K562 (cell line): ENCODE measurements at regions not wholly inside any gene's neighbourhood (a gene's known extent, or its start where the extent isn't known, plus 50 kb on each side); places are given as distances from the start of the nearest gene placed in this dataset.

ENCODE experiments used
- ATAC-seq: fragments of 200-7000 bp; cut with Tn5 transposase; 3 replicates; pipeline ENCODE4 v1.9.1; 2020; ENCODE audit warnings: moderate library complexity
- BruUV-seq: library from RNA; stranded (reverse); fragments of 400-500 nt; replicated peaks from 2 replicates; lab custom pipeline; 2021; lab: Mats Ljungman, UMichigan
- CTCF ChIA-PET: fragments of 300-600 bp; formaldehyde crosslinking; extraction: SDS; loops from one replicate; lab custom pipeline; 2021; ENCODE audit warnings: low intra/inter-chr PET ratio; lab: Yijun Ruan, JAX
- POLR2A ChIA-PET: fragments of 300-600, 350-650 bp; sonication (Branson Sonifier 250); formaldehyde crosslinking; extraction: SDS; loops from one replicate; lab custom pipeline; 2021; ENCODE audit warnings: antibody characterized with exemption, inconsistent platforms; lab: Yijun Ruan, JAX
- DNase-seq, 4 experiments: peaks; one replicate each; pipeline versions ENCODE4 v3.0.0 to v3.0.0-alpha.2; 2011 to 2018; ENCODE audit warnings: low spot score in 3 of 4, mixed read lengths in 3 of 4; ENCODE audit errors: extremely low read depth in 1 of 4
- FAIRE-seq: peaks from 2 replicates; lab custom pipeline; 2011; peaks lifted over from hg19 to GRCh38; lab: Jason Lieb, UNC
- H2AFZ ChIP-seq: 2 replicates; pipeline ENCODE4 v1.6.0; 2011; ENCODE audit warnings: low read depth, low read length, control low read depth, inconsistent platforms
- H3K27ac ChIP-seq: fragments of 200-600 bp; 3 replicates; pipeline ENCODE4 v1.8.0; 2011; ENCODE audit warnings: low read depth, mild to moderate bottlenecking, control low read depth, inconsistent platforms, low read length, moderate library complexity, mixed read lengths; ENCODE audit errors: extremely low read depth
- H3K27me3 ChIP-seq, 2 experiments: fragments of 300-600 bp in 1 of 2; 2 replicates in 1 of 2; 3 replicates in 1 of 2; pipeline versions ENCODE4 v1.6.0 to v1.8.0; 2011; ENCODE audit warnings: inconsistent platforms in 2 of 2, low read length in 2 of 2, mild to moderate bottlenecking in 1 of 2, mixed read lengths in 1 of 2, moderate library complexity in 1 of 2; ENCODE audit not compliant: control insufficient read depth in 2 of 2, insufficient read depth in 2 of 2
- H3K36me3 ChIP-seq: fragments of 300-600 bp; 3 replicates; pipeline ENCODE4 v1.8.0; 2011; ENCODE audit warnings: mild to moderate bottlenecking, low read length, inconsistent platforms; ENCODE audit not compliant: control insufficient read depth, insufficient read depth
- H3K4me1 ChIP-seq, 2 experiments: fragments of 200-600 bp in 1 of 2; replicated peaks in 1 of 2; 2 replicates in 1 of 2; 3 replicates in 1 of 2; pipeline versions ENCODE4 v1.5.1 to v1.8.0; 2011; ENCODE audit warnings: inconsistent platforms in 2 of 2, low read length in 2 of 2, mild to moderate bottlenecking in 1 of 2, mixed read lengths in 1 of 2, moderate library complexity in 1 of 2; ENCODE audit not compliant: control insufficient read depth in 2 of 2, insufficient read depth in 2 of 2
- H3K4me2 ChIP-seq: 2 replicates; pipeline ENCODE4 v1.6.1; 2011; ENCODE audit warnings: low read length, control low read depth, inconsistent platforms, mixed read lengths; ENCODE audit not compliant: insufficient read depth
- H3K4me3 ChIP-seq: fragments of 200-600 bp; sonication (generic), shearing (Covaris generic); 2 replicates; pipeline ENCODE4 v1.5.1; 2016; ENCODE audit warnings: control low read depth, inconsistent platforms
- H3K79me2 ChIP-seq: fragments of 200-600 bp; 3 replicates; pipeline ENCODE4 v1.8.0; 2011; ENCODE audit warnings: low read length, inconsistent platforms; ENCODE audit not compliant: control insufficient read depth, insufficient read depth
- H3K9ac ChIP-seq, 2 experiments: 2 replicates each; pipeline versions ENCODE4 v1.6.0 to v1.6.1; 2011; ENCODE audit warnings: low read depth in 2 of 2, low read length in 2 of 2, control low read depth in 1 of 2, inconsistent platforms in 1 of 2, mild to moderate bottlenecking in 1 of 2, mixed read lengths in 1 of 2; ENCODE audit not compliant: insufficient read depth in 1 of 2
- H3K9me1 ChIP-seq: one replicate; pipeline ENCODE4 v1.6.0; 2011; ENCODE audit warnings: inconsistent platforms, mild to moderate bottlenecking, low read length, moderate library complexity; ENCODE audit not compliant: control insufficient read depth, insufficient read depth
- H3K9me3 ChIP-seq: replicated peaks from 2 replicates; pipeline ENCODE4 v1.5.1; 2011; ENCODE audit warnings: low read depth, low read length, inconsistent platforms; ENCODE audit not compliant: control insufficient read depth, insufficient read depth
- H4K20me1 ChIP-seq: replicated peaks from 2 replicates; pipeline ENCODE4 v1.6.1; 2011; ENCODE audit warnings: low read length, inconsistent platforms, mixed read lengths; ENCODE audit not compliant: control insufficient read depth, insufficient read depth
- ASH1L ChIP-seq: fragments of 450-650 bp; IDR thresholded peaks from 2 replicates; pipeline ENCODE4 v1.6.1; 2018; ENCODE audit warnings: borderline replicate concordance, mild to moderate bottlenecking, low read depth; ENCODE audit not compliant: partially characterized antibody
- ATF2 ChIP-seq: sonication (generic); formaldehyde crosslinking; IDR thresholded peaks from 2 replicates; pipeline ENCODE4 v1.8.1; 2022; ENCODE audit warnings: missing genetic modification reagents
- CBX1 ChIP-seq: sonication (generic); IDR thresholded peaks from 2 replicates; pipeline ENCODE4 v1.6.1; 2016; ENCODE audit warnings: antibody characterized with exemption, low read depth, mild to moderate bottlenecking
- HDGF ChIP-seq: fragments of 450-650 bp; IDR thresholded peaks from 2 replicates; pipeline ENCODE4 v1.6.1; 2016
- THAP12 ChIP-seq: fragments of 250-450 bp; sonication (Bioruptor Pico); IDR thresholded peaks from 2 replicates; pipeline ENCODE4 v1.9.0; 2021; ENCODE audit warnings: mild to moderate bottlenecking, inconsistent platforms
- ZC3H4 ChIP-seq: sonication (generic); formaldehyde crosslinking; IDR thresholded peaks from 2 replicates; pipeline ENCODE4 v1.9.0; 2021; ENCODE audit warnings: missing genetic modification reagents, borderline replicate concordance
- ZNF174 ChIP-seq: fragments of 250-450 bp; sonication (Bioruptor Pico); IDR thresholded peaks from 2 replicates; pipeline ENCODE4 v1.4.0; 2020; ENCODE audit warnings: mild to moderate bottlenecking
- WGBS: fragments of 100-300 bp; shearing (Covaris generic); methylation state at CpG from one replicate; pipeline ENCODE4 v1.1.6; 2016; ENCODE audit warnings: low coverage, mixed read lengths; ENCODE audit not compliant: insufficient coverage; ENCODE audit errors: missing lambda C conversion rate; 5-methylcytosine and 5-hydroxymethylcytosine counted together
- in situ Hi-C: fragments of 300-500 bp; cut with MboI; formaldehyde crosslinking; loops from 4 replicates; pipeline ENCODE4 v1.15.0; 2018; ENCODE audit warnings: inconsistent platforms, mixed read lengths
- intact Hi-C: fragments of 100-400 bp; cut with micrococcal nuclease; formaldehyde crosslinking; loops from 2 replicates; pipeline ENCODE4 v1.14.2; 2022

DNA sequence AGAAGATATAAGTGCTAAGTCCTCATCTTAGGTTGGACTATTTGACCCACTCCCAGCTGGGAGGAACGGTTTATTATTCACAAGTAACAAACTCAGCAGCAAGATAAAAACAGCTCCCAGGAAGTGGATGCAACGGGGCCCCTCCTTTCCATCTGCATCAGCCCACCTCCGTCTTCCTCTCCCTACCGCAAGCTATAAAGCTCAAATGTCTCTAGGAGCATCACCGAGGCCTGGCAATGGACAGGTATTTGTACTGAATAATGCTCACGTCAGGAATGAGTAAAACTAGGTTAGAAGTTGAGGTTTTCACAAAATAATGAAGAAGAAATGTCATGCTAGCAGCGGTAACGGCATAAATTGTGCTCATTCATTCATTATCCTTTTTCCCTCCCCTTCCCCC lies 408.7 kb upstream of the PSMD7 start:
- DNase-seq (no peak), FAIRE-seq (no peak), ATAC-seq (no peak)
- H2AFZ ChIP-seq = no peak overlapping the region
- no peak overlapping the region for H3K4me2 ChIP-seq
- H3K9me1 ChIP-seq = no peaks in the 10 kb centered on the region
- WGBS = under 1% methylated on average over 8 of the region's 8 CpGs
- no peak overlapping the region for H3K4me3 ChIP-seq
- peaks cover 3% of the 10 kb centered on the region; the same call in 1 of the 2 replicates for H4K20me1 ChIP-seq
- BruUV-seq = no TSS peak
- peaks cover 5 to 9% of the 10 kb centered on the region in 2 experiments; a peak in 4 of 5 replicates for H3K27me3 ChIP-seq
- no peaks in the 10 kb centered on the region for H3K36me3 ChIP-seq
- H3K79me2 ChIP-seq = no peaks in the 10 kb centered on the region
- POLR2A ChIA-PET = no interaction called here
- CTCF ChIA-PET = no interaction called here
- no peaks in the 10 kb centered on the region for H3K4me1 ChIP-seq
- no peak overlapping the region for H3K27ac ChIP-seq
- intact Hi-C loops (no loop called here), in situ Hi-C loops (no loop called here)
- H3K9me3 ChIP-seq = no peaks in the 10 kb centered on the region
- TF ChIP-seq ZNF174 (CRISPR knock-in tag) (no peak), THAP12 (CRISPR knock-in tag) (no peak), CBX1 (no peak), ASH1L (no peak), ZC3H4 (CRISPR knock-in tag) (no peak), ATF2 (CRISPR knock-in tag) (no peak), HDGF (no peak)
- H3K9ac ChIP-seq = no peak overlapping the region
